NCI-H2107 (cell line): ENCODE measurements at regions not wholly inside any gene's neighbourhood (a gene's known extent, or its start where the extent isn't known, plus 50 kb on each side); places are given as distances from the start of the nearest gene placed in this dataset.
"Not testable (repeated sequence)": the region's sequence is repeated elsewhere in the genome, so short reads cannot be mapped to it uniquely, and the experiment has no call there.

Experiments used
- DNase-seq: peaks from one replicate; lab custom pipeline; 2025; lab: John Stamatoyannopoulos, UW

DNA sequence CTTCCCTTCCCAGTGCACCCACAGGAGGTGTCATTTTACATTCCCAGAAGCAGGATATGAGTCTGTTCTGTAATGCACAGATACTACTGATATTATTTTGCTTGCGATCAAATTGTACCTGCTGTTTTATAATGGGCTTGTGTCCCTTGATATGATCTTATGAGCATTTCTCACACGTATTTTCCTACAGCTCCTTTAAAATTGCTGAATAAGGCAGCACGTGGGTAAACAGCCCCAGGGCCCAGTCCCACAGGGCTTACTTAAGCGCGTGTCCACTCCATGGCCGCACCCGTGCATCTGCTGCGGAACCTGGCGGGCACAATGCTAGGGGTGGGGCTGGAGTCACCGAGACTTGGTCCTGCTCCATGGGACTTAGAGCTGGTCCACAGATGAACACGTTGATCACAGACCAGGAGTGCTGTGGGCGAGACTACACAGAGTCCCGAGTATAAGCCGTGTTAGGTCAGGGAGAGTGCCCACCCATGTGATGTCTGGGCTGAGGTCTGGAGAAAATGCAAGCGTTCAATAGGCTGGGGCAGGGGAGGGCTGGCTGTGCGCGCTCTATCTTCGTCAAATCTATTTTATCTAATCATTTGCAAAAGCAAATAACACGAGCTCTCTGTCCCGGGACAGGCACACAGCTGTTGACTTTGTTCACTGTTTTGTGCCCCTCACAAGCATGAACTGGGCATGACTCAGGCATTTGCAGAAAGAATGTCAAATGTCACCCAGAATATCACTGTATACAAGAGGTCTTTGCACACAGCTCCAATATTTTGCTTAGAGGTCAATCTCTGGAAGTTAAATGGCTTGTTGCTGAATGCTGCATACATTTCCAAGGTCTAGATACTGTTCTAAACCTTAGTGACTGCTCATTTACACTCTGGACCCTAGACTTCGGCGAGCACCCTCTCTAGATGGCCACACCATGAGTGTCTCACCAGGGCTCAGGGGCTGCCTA is 119.3 kb downstream of the CRYAA start:
- DNase-seq = no peak

DNA sequence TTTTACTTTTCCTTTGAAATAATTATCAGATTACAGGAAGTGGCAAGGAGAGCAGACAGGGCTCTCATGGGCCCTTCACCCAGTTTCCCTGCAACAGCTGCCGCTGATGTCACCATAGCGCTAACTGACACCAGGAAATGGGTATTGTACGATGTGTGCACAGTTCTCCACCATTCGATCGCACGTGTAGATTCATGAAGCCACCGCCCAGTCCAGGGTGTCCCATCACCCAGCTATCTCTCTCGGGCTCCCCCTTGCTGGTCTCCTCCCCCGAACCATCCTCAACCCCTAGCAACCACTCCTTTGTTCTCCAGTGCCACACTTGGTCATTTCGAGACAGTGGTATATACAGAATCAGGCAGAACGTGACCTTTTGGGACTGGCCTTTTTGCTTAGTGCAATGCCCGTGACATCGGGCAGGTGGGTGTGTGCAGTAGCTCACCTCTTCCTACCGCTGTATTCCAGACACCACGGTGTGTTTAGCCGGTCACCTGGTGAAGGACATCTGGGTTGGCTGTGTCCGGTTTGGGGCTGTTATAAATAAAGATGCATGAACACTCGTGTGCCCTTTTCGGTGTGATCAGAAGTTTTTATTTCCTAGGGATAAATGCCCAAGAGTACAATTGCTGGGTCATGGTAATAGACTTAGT is 118.4 kb downstream of the CRYAA start:
- peak; percentile 75 for DNase-seq

- no peak for DNase-seq
Measured at GRCh38 chr21:43286196-43286595, 117.4 kb downstream of the CRYAA start.

DNA sequence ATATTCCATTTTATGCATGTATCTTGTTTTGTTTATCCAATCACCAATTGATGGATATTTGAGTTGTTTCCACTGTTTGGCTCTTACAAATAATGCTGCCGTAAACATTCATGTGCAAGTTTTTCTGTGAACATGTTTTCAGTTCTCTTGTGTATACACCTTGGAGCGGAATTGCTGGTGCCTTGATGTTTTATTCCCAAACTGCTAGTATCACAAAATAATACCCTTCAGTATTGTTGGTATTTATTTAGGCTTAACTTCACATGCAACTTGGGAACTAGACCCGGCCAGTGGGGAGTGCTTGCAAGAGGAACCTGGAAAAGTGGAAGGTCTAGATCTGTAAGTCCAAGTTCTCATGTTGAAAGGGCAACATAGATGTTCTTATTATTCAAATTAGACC is 115.9 kb downstream of the CRYAA start:
- DNase-seq = no peak

GRCh38 chr21:43284238-43284637 is 115.4 kb downstream of the CRYAA start:
- DNase-seq = no peak

DNA sequence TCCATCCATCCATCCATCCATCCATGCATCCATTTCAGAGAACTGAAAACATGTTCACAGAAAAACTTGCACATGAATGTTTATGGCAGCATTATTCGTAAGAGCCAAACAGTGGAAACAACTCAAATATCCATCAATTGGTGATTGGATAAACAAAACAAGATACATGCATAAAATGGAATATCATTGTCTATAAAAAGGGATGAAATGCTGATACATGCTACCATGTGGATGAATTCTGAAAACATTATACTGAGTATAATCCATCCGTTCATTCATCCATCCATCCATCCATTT is 115.1 kb downstream of the CRYAA start:
- DNase-seq = not testable (repeated sequence)

GRCh38 chr21:43283136-43283924 is 114.5 kb downstream of the CRYAA start:
- DNase-seq = no peak

DNA sequence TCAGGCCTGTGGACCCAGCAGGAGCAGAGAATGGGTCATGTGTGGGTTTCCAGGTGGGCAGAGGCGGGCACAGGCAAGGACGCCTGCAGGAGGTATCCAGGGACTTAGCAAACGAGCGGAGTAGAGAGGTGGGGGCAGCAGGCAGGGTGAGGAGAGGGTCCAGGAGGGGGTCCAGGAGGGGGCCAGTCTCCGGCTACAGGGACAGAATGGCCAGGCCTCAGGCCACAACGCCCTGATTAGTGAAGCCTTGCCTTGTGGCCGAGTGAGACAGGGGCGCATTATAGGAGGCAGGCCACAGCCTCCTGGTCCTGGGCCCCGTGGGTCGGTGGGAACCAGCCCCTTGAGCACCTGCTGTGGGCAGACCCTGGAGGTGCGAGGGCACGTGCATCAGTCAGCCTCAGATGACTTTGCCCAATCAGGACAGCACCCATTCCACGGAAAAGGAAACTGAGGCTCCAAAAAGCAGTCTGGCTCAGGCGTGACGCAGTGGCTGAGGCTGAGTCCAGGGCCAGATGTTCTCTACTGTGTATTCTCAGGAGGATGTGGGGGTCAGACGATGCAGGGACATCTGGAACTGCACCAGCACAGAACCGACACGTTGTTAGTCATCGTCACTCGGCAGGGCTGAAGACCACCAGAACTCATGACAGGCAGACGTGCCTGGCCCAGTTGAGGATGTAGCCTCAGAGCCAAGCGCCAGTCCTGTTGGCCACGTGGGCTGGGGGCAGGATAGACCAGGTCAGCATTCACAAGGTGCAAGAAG is 113.7 kb downstream of the CRYAA start:
- DNase-seq = no peak

GRCh38 chr21:43281661-43282357 is 113.0 kb downstream of the CRYAA start:
- DNase-seq = no peak

DNA sequence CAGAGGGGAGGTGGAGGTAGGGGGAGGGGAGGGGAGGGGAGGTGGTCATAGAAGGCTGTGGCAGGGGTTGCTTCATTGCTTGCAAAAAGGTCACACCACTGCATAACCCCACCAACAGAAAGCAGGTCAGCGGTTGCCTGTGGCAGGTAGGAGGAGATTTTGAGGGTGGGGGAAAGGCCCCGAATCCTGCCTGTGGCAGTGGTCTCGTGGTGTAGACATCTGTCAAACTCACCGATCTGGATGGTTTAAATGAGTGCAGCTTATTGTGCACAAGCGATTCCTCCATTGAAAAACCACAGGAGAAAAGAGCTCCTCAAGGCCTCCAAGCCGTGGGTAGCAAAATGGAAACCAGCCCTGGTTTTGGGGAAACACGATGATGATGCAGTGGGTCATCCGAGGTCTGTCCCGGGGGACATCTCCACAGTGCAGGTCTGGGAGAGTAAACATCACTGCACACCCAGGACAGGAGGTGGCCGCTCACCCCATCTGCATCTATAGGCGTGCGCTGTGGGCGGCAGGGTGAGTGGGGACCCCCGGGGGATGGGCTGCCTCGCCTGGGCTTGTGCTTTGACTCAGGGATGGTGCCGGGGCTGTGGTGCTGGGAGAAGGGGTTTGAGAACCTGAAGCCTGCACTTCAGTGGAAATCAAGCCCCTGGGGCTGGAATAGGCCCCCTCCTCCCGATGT is 112.3 kb downstream of the CRYAA start:
- DNase-seq = no peak

- no peak for DNase-seq
Measured at GRCh38 chr21:43279578-43279894, 110.7 kb downstream of the CRYAA start.

GRCh38 chr21:43278766-43279577 is 110.2 kb downstream of the CRYAA start:
- DNase-seq = no peak

GRCh38 chr21:43278359-43278758 is 109.6 kb downstream of the CRYAA start:
- DNase-seq = no peak

GRCh38 chr21:43277481-43278351 is 108.9 kb downstream of the CRYAA start:
- DNase-seq = no peak

DNA sequence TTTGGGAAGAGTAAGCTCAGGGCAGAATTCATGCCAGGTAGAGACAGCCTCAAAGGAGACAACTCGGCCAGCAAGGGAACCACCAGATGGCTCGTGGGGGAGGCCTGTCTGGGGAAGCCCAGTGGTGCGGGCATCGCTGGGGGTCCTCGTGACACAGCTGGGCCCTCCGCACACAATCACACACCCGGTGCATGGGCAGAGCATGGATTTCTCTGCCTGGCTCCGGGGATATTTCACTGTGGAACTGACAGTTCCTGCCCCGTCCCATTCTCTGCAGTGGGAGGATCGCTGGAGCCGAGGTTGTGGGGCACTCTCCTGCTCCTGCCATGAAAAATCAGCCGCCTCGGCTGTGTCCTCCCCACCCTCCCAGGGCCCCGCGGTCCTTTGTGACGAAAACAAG is 108.0 kb downstream of the CRYAA start:
- no peak for DNase-seq

DNA sequence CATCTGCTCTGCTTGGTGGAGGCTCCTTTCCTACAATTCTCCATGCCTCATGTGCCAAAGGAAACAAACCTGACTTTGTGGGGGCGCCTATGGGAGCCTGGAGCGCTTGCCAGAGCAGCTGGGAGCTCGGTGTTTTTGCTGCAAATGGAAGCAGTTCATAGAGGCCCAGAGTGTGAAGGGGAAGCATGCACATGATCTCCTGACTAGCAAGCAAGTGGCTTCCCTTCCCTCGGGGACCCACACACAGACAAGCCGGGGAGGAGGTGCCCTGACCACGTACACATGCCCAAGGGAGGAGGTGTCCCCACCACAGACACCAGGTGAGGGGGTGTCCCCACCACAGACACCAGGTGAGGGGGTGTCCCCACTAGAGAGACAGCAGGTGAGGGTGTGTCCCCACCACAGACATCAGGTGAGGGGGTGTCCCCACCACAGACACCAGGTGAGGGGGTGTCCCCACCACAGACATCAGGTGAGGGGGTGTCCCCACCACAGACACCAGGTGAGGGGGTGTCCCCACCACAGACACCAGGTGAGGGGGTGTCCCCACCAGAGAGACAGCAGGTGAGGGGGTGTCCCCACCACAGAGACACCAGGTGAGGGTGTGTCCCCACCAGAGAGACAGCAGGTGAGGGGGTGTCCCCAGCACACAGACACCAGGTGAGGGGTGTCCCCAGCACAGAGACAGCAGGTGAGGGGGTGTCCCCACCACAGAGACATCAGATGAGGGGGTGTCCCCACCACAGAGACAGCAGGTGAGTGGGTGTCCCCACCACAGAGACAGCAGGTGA is 106.8 kb downstream of the CRYAA start:
- no peak for DNase-seq

DNA sequence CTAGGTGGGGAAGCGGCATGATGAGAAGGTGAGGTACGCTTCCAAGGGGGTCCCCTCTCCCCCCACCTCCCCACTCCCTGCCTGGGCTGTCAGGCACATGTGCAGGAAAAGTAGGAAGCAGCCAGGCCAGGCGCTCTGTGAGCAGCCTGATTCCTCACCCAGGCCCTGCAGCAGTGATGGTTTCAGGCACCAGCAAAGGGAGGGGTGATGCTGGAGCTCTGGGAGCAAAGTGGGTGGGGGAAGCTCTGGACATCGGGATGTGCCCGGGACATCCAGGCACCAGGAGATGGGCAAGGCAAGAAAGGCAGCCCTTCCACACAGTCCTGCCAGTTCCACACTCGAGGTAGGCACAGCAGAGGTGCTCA is 106.1 kb downstream of the CRYAA start:
- DNase-seq = no peak
